ENCODE measurements at regions not wholly inside any gene's neighbourhood (a gene's known extent, or its start where the extent isn't known, plus 50 kb on each side); places are given as distances from the start of the nearest gene placed in this dataset.
"Not testable (repeated sequence)": the region's sequence is repeated elsewhere in the genome, so short reads cannot be mapped to it uniquely, and the experiment has no call there.

GRCh38 chr15:44819331-44819987 lies 83.1 kb downstream of the TRIM69 start:
- TF ChIP-seq CTCF (conservative IDR thresholded peaks at IDR 0.05; ENCODE audit: low read depth, low read length); EZH2 (IDR thresholded peaks at IDR 0.05; ENCODE audit: low read length, unreplicated experiment): not testable (repeated sequence)

Data from PC-3 (cell line).